Osteoblast (primary cell): ENCODE measurements at regions not wholly inside any gene's neighbourhood (a gene's known extent, or its start where the extent isn't known, plus 50 kb on each side); places are given as distances from the start of the nearest gene placed in this dataset.
A peak's percentile ranks its signal among the peaks of the same experiment; 100 is the strongest.

Experiments used
- DNase-seq: peaks from one replicate; pipeline ENCODE4 v3.0.0; 2011; ENCODE audit warnings: low spot score, mixed read lengths; ENCODE audit not compliant: insufficient read length; ENCODE audit errors: missing footprints
- H2AFZ ChIP-seq: 2 replicates; pipeline ENCODE4 v1.6.0; 2011; ENCODE audit warnings: mild to moderate bottlenecking, low read length
- H3K27ac ChIP-seq: 2 replicates; pipeline ENCODE4 v1.5.1; 2011; ENCODE audit warnings: mild to moderate bottlenecking, low read depth, low read length, moderate library complexity
- H3K27me3 ChIP-seq: 2 replicates; pipeline ENCODE4 v1.6.0; 2012; ENCODE audit warnings: mild to moderate bottlenecking, control low read depth, inconsistent platforms, low read length, moderate library complexity; ENCODE audit not compliant: insufficient read depth
- H3K36me3 ChIP-seq: 2 replicates; pipeline ENCODE4 v1.5.1; 2011; ENCODE audit warnings: mild to moderate bottlenecking, low read length, control low read depth, moderate library complexity; ENCODE audit not compliant: insufficient read depth
- H3K4me1 ChIP-seq: 2 replicates; pipeline ENCODE4 v1.5.1; 2011; ENCODE audit warnings: mild to moderate bottlenecking, low read length, control low read depth, moderate library complexity; ENCODE audit not compliant: insufficient read depth
- H3K4me2 ChIP-seq: 2 replicates; pipeline ENCODE4 v1.6.0; 2011; ENCODE audit warnings: mild to moderate bottlenecking, low read length; ENCODE audit not compliant: insufficient read depth
- H3K4me3 ChIP-seq: fragments of 200-600 bp; sonication (generic); 3 replicates; pipeline ENCODE4 v1.5.1; 2012; ENCODE audit warnings: mild to moderate bottlenecking, low read length, inconsistent platforms; ENCODE audit not compliant: insufficient read depth
- H3K79me2 ChIP-seq: 2 replicates; pipeline ENCODE4 v1.6.0; 2012; ENCODE audit warnings: mild to moderate bottlenecking, low read length, control low read depth, inconsistent platforms; ENCODE audit not compliant: insufficient read depth
- H3K9me3 ChIP-seq: 2 replicates; pipeline ENCODE4 v1.5.1; 2011; ENCODE audit warnings: low read depth, low read length, control low read depth
- H4K20me1 ChIP-seq: 2 replicates; pipeline ENCODE4 v1.6.0; 2012; ENCODE audit warnings: mild to moderate bottlenecking, low read length, control low read depth; ENCODE audit not compliant: insufficient read depth
- TF ChIP-seq, protein P1 (sequence below): IDR thresholded peaks from 2 replicates; pipeline ENCODE4 v1.5.1; 2011; ENCODE audit warnings: mild to moderate bottlenecking, low read depth, low read length, moderate library complexity; ENCODE audit errors: extremely low read depth

DNA sequence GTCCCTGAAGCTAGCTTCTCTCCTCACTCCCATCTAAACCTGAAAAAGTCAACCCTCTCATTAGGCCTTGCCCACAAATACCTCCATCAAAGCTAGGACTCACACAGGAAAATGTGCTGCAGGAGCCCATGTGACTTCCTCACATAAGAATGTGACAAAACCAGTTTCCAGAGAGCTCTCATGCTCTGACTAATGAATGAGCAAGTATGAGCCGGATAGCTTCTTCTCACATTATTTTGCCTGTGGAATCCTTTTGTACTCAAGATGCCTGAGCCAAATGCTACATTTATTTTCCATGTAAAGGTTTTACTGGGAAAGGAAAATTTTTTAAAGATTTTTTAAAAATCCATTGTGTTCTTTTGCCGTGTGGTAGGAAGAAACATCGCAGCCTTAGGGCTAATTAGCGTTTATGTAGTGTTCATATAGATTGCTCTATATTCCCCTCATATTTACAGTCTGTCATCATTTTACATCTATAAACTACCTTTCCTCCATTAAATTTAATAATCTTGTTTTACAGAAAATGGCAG, 68.6 kb upstream of the CCN6 start:
- H3K27me3 ChIP-seq = no peaks in the 10 kb centered on the region

DNA sequence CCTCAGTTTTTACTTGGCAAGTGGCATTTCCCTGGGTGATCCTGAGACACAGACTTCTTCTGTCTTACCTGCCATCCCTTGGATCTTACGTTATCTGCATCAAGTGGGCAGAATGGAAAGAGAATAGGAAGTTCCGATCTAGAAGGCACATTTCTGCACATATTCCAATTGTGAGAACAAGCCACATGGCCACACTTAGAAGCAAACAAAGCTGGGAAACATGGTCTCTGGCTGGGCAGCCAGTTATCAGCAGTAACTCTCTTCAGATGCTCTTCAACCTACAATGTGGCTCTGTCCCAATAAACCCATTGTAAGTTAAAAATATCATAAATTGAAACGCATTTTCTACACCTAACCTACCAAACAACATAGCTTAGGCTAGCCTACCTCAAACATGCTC, 67.3 kb upstream of the CCN6 start:
- H4K20me1 ChIP-seq = no peaks in the 10 kb centered on the region
- H3K79me2 ChIP-seq = no peaks in the 10 kb centered on the region
- no peaks in the 10 kb centered on the region for H3K9me3 ChIP-seq
- H3K4me2 ChIP-seq = no peak overlapping the region
- TF ChIP-seq, protein P1, sequence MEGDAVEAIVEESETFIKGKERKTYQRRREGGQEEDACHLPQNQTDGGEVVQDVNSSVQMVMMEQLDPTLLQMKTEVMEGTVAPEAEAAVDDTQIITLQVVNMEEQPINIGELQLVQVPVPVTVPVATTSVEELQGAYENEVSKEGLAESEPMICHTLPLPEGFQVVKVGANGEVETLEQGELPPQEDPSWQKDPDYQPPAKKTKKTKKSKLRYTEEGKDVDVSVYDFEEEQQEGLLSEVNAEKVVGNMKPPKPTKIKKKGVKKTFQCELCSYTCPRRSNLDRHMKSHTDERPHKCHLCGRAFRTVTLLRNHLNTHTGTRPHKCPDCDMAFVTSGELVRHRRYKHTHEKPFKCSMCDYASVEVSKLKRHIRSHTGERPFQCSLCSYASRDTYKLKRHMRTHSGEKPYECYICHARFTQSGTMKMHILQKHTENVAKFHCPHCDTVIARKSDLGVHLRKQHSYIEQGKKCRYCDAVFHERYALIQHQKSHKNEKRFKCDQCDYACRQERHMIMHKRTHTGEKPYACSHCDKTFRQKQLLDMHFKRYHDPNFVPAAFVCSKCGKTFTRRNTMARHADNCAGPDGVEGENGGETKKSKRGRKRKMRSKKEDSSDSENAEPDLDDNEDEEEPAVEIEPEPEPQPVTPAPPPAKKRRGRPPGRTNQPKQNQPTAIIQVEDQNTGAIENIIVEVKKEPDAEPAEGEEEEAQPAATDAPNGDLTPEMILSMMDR = no peak
- H3K4me3 ChIP-seq = no peak overlapping the region
- no peaks in the 10 kb centered on the region for H3K27me3 ChIP-seq
- peaks cover 12% of the 10 kb centered on the region for H3K4me1 ChIP-seq
- H3K36me3 ChIP-seq = no peaks in the 10 kb centered on the region
- no peak overlapping the region for H2AFZ ChIP-seq
- H3K27ac ChIP-seq = no peak overlapping the region
- no peak for DNase-seq

More for the DNA sequence above, 68.6 kb upstream of the CCN6 start:
- TF ChIP-seq, protein P1 = no peak
- H3K4me2 ChIP-seq = no peak overlapping the region
- H2AFZ ChIP-seq = peak overlapping the region; percentile 4
- no peaks in the 10 kb centered on the region for H4K20me1 ChIP-seq
- H3K36me3 ChIP-seq = no peaks in the 10 kb centered on the region
- no peak overlapping the region for H3K4me3 ChIP-seq
- peaks cover 20% of the 10 kb centered on the region for H3K4me1 ChIP-seq
- no peaks in the 10 kb centered on the region for H3K79me2 ChIP-seq
- peak overlapping the region; percentile 89 for H3K27ac ChIP-seq
- DNase-seq = peak; percentile 78
- no peaks in the 10 kb centered on the region for H3K9me3 ChIP-seq

DNA sequence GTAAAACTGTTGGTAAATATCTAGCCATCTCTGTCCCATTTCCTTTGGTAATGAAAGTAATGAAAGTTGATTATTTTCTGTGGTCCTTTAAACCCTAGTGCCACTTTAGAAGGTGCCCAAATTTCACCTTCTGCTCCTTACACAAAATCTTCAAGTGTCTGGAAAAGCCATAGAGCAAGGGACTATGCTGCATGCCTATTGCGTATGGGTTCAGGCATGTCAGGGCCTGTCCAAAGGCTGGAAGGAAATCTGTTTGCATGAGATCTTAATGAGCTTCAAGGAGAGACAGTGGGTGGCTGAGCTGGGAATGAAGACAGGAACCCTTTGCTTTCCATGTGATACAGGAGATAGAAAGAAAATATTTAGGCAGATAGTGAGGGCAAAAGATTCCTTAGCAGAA, 66.6 kb upstream of the CCN6 start:
- H3K36me3 ChIP-seq = no peaks in the 10 kb centered on the region
- peaks cover 12% of the 10 kb centered on the region for H3K4me1 ChIP-seq
- H3K4me2 ChIP-seq = no peak overlapping the region
- no peaks in the 10 kb centered on the region for H4K20me1 ChIP-seq
- TF ChIP-seq, protein P1 = no peak
- no peaks in the 10 kb centered on the region for H3K9me3 ChIP-seq
- H3K27me3 ChIP-seq = no peaks in the 10 kb centered on the region
- H3K27ac ChIP-seq = no peak overlapping the region
- peak overlapping the region; percentile 60 for H2AFZ ChIP-seq
- DNase-seq = no peak
- H3K4me3 ChIP-seq = no peak overlapping the region
- no peaks in the 10 kb centered on the region for H3K79me2 ChIP-seq

DNA sequence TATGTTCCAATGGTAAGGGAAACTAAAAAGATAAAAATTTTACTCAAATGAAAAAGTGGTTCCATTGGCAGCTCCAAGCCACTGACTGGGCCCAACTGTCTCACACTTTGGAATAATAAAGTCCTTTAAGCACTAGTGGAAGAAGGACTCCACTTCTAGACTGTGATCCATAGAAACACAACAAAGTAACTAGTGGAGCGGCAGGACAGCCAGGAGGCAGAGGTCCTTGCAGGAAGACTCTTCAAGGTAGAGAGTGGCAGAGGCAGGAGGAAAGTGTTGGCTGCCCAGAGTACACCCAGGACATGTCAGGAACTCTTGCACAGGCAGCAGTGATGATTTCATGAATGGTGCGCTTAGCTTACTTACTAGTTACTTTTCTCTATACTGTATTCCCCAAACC, 65.0 kb upstream of the CCN6 start:
- no peaks in the 10 kb centered on the region for H3K36me3 ChIP-seq
- no peaks in the 10 kb centered on the region for H4K20me1 ChIP-seq
- peaks cover 18% of the 10 kb centered on the region for H3K4me1 ChIP-seq
- TF ChIP-seq, protein P1 = no peak
- H3K27me3 ChIP-seq = no peaks in the 10 kb centered on the region
- DNase-seq = no peak
- no peak overlapping the region for H3K4me3 ChIP-seq
- H3K27ac ChIP-seq = no peak overlapping the region
- H3K9me3 ChIP-seq = no peaks in the 10 kb centered on the region
- H3K79me2 ChIP-seq = no peaks in the 10 kb centered on the region
- H2AFZ ChIP-seq = no peak overlapping the region
- H3K4me2 ChIP-seq = no peak overlapping the region
